ENCODE measurements at regions not wholly inside any gene's neighbourhood (a gene's known extent, or its start where the extent isn't known, plus 50 kb on each side); places are given as distances from the start of the nearest gene placed in this dataset.

DNA sequence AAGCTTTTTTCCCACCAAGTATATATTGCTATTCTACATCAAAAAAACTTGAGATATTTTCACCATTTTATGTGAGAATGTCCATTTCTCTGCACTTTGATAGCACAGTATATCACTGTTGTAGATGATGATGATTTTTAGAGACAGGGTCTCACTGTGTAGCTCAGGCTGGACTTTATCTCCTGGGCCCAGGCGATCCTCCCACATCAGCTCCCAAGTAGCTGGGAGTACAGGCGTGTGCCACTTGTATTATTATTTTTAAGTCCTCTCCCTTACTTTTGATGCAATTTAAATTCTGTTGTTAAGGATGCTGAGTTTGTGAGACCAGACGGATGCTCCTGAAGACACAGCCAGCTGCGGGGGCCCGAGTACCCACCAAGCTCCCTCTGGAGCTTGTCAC, 326.8 kb downstream of the QKI start:
- no peak for TF ChIP-seq EZH2phosphoT487 (conservative IDR thresholded peaks at IDR 0.05; ENCODE audit: low read length)
- TF ChIP-seq, protein P1, sequence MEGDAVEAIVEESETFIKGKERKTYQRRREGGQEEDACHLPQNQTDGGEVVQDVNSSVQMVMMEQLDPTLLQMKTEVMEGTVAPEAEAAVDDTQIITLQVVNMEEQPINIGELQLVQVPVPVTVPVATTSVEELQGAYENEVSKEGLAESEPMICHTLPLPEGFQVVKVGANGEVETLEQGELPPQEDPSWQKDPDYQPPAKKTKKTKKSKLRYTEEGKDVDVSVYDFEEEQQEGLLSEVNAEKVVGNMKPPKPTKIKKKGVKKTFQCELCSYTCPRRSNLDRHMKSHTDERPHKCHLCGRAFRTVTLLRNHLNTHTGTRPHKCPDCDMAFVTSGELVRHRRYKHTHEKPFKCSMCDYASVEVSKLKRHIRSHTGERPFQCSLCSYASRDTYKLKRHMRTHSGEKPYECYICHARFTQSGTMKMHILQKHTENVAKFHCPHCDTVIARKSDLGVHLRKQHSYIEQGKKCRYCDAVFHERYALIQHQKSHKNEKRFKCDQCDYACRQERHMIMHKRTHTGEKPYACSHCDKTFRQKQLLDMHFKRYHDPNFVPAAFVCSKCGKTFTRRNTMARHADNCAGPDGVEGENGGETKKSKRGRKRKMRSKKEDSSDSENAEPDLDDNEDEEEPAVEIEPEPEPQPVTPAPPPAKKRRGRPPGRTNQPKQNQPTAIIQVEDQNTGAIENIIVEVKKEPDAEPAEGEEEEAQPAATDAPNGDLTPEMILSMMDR (IDR thresholded peaks at IDR 0.05; ENCODE audit: insufficient read depth, low read length, poor library complexity, severe bottlenecking): no peak
